IPS-15b (cell line): ENCODE measurements at regions not wholly inside any gene's neighbourhood (a gene's known extent, or its start where the extent isn't known, plus 50 kb on each side); places are given as distances from the start of the nearest gene placed in this dataset.
"Not testable (repeated sequence)": the region's sequence is repeated elsewhere in the genome, so short reads cannot be mapped to it uniquely, and the experiment has no call there.

ENCODE experiments used
- H3K27me3 ChIP-seq: one replicate; pipeline ENCODE4 v1.6.1; 2013; ENCODE audit warnings: low read length; ENCODE audit not compliant: control insufficient read depth, insufficient read depth
- H3K36me3 ChIP-seq: one replicate; pipeline ENCODE4 v1.6.1; 2013; ENCODE audit warnings: low read length; ENCODE audit not compliant: control insufficient read depth, insufficient read depth
- H3K4me1 ChIP-seq: one replicate; pipeline ENCODE4 v1.6.1; 2013; ENCODE audit warnings: mild to moderate bottlenecking, low read length; ENCODE audit not compliant: control insufficient read depth, insufficient read depth
- H3K4me3 ChIP-seq: one replicate; pipeline ENCODE4 v1.5.1; 2013; ENCODE audit warnings: low read depth, low read length
- H3K9ac ChIP-seq: one replicate; pipeline ENCODE4 v1.6.1; 2013; ENCODE audit warnings: low read depth, mild to moderate bottlenecking, low read length
- H3K9me3 ChIP-seq: one replicate; pipeline ENCODE4 v1.6.1; 2013; ENCODE audit warnings: mild to moderate bottlenecking, low read length; ENCODE audit not compliant: control insufficient read depth, insufficient read depth

DNA sequence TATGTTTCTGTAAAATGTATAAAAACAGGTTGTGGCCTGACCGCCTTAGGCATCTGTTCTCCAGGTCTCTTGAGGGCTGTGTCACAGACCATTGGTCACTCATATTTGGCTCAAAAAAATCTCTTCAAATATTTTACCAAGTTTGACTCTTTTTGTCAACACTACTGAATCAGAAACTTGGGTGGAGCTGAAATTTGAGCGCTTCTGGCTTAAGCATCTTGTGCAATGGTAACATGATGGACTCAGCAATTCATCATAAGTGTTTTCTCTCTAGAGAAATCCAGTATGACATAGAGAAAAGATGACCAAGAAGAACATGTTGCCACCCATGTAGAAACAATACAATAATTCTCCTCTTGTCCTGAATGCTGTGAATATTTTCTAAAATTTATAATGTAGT lies 387.9 kb downstream of the MAT2B start:
- H3K4me3 ChIP-seq, result no peak overlapping the region
- H3K4me1 ChIP-seq, result peaks cover 5% of the 10 kb centered on the region
- H3K27me3 ChIP-seq, result no peaks in the 10 kb centered on the region
- no peaks in the 10 kb centered on the region for H3K36me3 ChIP-seq
- no peak overlapping the region for H3K9ac ChIP-seq
- H3K9me3 ChIP-seq, result no peaks in the 10 kb centered on the region

GRCh38 chr5:163894645-163895044 lies 389.2 kb downstream of the MAT2B start:
- H3K9ac ChIP-seq, result no peak overlapping the region
- H3K9me3 ChIP-seq, result no peaks in the 10 kb centered on the region
- H3K4me3 ChIP-seq, result no peak overlapping the region
- peaks cover 5% of the 10 kb centered on the region for H3K4me1 ChIP-seq
- H3K27me3 ChIP-seq, result no peaks in the 10 kb centered on the region
- H3K36me3 ChIP-seq, result no peaks in the 10 kb centered on the region

GRCh38 chr5:163898873-163899272 lies 393.5 kb downstream of the MAT2B start:
- Histone ChIP-seq H3K4me3 (no peak overlapping the region), H3K9me3 (no peaks in the 10 kb centered on the region), H3K36me3 (no peaks in the 10 kb centered on the region), H3K9ac (no peak overlapping the region), H3K27me3 (no peaks in the 10 kb centered on the region), H3K4me1 (no peaks in the 10 kb centered on the region)

GRCh38 chr5:163907783-163908182 lies 402.4 kb downstream of the MAT2B start:
- not testable (repeated sequence) for H3K9me3 ChIP-seq, H3K27me3 ChIP-seq, H3K4me3 ChIP-seq, H3K4me1 ChIP-seq, H3K9ac ChIP-seq, H3K36me3 ChIP-seq

DNA sequence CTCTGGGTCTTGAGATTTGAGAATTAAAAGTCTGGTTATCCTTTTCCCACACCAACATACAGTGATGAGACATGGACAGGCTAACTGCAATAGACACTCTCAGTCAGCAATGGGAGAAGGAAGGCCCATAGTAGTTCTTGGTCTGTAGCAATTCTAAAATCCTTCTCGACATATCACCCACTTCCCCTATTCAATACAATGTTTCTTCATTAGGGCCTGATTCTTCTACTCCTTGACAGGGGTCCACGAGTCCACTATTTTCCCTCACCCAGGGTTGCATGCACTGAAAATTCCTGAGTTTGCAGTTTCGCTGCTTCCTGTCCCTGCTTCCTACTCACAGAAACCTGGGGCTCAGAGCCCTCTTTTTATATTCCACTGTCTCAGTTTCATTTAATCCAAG lies 402.8 kb downstream of the MAT2B start:
- Histone ChIP-seq H3K36me3 (no peaks in the 10 kb centered on the region), H3K4me3 (no peak overlapping the region), H3K27me3 (no peaks in the 10 kb centered on the region), H3K9ac (no peak overlapping the region), H3K4me1 (no peaks in the 10 kb centered on the region), H3K9me3 (no peaks in the 10 kb centered on the region)

GRCh38 chr5:163910226-163910625 lies 404.8 kb downstream of the MAT2B start:
- H3K4me1 ChIP-seq, result peaks cover 2% of the 10 kb centered on the region
- H3K9ac ChIP-seq, result no peak overlapping the region
- no peaks in the 10 kb centered on the region for H3K27me3 ChIP-seq
- no peaks in the 10 kb centered on the region for H3K36me3 ChIP-seq
- no peak overlapping the region for H3K4me3 ChIP-seq
- H3K9me3 ChIP-seq, result no peaks in the 10 kb centered on the region

DNA sequence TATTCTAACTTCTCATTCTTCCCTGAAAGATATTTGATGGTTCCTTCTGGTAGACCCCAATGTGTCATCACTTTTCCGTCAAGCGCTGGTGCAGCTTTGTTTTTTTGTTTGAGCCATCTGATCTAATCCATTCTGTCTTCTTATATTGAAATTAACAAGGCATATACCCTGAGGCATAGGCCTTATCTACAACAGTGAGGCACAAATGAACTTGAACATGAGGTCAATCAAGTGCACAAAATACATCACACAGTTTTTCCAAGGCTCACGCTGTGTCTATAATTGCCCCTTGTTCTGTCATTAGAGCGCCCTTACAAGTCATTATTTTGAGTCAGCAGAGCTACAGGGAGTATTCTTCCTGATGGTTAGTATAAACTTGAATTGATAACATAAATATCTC lies 406.6 kb downstream of the MAT2B start:
- Histone ChIP-seq H3K9me3 (no peaks in the 10 kb centered on the region), H3K4me1 (peaks cover 8% of the 10 kb centered on the region), H3K36me3 (no peaks in the 10 kb centered on the region), H3K4me3 (no peak overlapping the region), H3K9ac (no peak overlapping the region), H3K27me3 (no peaks in the 10 kb centered on the region)

- Histone ChIP-seq H3K4me3 (no peak overlapping the region), H3K9me3 (no peaks in the 10 kb centered on the region), H3K4me1 (peaks cover 8% of the 10 kb centered on the region), H3K9ac (no peak overlapping the region), H3K36me3 (no peaks in the 10 kb centered on the region), H3K27me3 (no peaks in the 10 kb centered on the region)
Measured at GRCh38 chr5:163913548-163913947, 408.1 kb downstream of the MAT2B start.

- Histone ChIP-seq H3K9me3 (no peaks in the 10 kb centered on the region), H3K9ac (no peak overlapping the region), H3K4me3 (no peak overlapping the region), H3K36me3 (no peaks in the 10 kb centered on the region), H3K4me1 (peaks cover 8% of the 10 kb centered on the region), H3K27me3 (no peaks in the 10 kb centered on the region)
Measured at GRCh38 chr5:163914910-163915309, 409.5 kb downstream of the MAT2B start.

GRCh38 chr5:163915481-163915961 lies 410.1 kb downstream of the MAT2B start:
- Histone ChIP-seq H3K9me3 (no peaks in the 10 kb centered on the region), H3K27me3 (no peaks in the 10 kb centered on the region), H3K9ac (no peak overlapping the region), H3K4me1 (peaks cover 8% of the 10 kb centered on the region), H3K4me3 (no peak overlapping the region), H3K36me3 (no peaks in the 10 kb centered on the region)

DNA sequence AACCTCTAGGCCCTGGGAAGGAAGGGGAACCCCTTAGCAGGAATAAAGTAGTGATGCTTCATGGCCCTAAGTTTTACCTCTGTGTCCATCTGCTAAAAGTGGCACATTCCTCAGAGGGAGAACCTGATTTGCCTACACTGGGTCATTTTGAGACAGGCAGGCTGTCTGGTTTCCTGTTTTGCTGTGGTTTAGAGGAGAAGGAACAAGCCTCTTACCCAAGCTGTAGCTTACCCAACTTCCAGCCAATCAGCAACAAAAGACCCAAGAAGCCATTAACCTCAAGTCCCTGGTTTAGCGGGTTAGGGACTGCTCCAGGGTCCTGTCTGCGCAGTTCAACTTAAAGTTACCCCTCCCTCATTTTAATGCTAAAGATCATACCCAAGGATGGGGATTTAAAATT lies 411.0 kb downstream of the MAT2B start:
- Histone ChIP-seq H3K9ac (no peak overlapping the region), H3K9me3 (no peaks in the 10 kb centered on the region), H3K36me3 (no peaks in the 10 kb centered on the region), H3K27me3 (no peaks in the 10 kb centered on the region), H3K4me1 (peaks cover 8% of the 10 kb centered on the region), H3K4me3 (no peak overlapping the region)

- H3K9ac ChIP-seq, result no peak overlapping the region
- peaks cover 8% of the 10 kb centered on the region for H3K4me1 ChIP-seq
Measured at GRCh38 chr5:163916861-163917260, 411.4 kb downstream of the MAT2B start.

GRCh38 chr5:163917747-163918146 lies 412.3 kb downstream of the MAT2B start:
- peaks cover 8% of the 10 kb centered on the region for H3K4me1 ChIP-seq

More at GRCh38 chr5:163916861-163917260, 411.4 kb downstream of the MAT2B start:
- H3K27me3 ChIP-seq, result no peaks in the 10 kb centered on the region
- H3K36me3 ChIP-seq, result no peaks in the 10 kb centered on the region
- H3K9me3 ChIP-seq, result no peaks in the 10 kb centered on the region
- no peak overlapping the region for H3K4me3 ChIP-seq

More at GRCh38 chr5:163917747-163918146, 412.3 kb downstream of the MAT2B start:
- Histone ChIP-seq H3K9ac (no peak overlapping the region), H3K4me3 (no peak overlapping the region), H3K9me3 (no peaks in the 10 kb centered on the region), H3K36me3 (no peaks in the 10 kb centered on the region), H3K27me3 (no peaks in the 10 kb centered on the region)
